Kidney (tissue), 13 donors: ENCODE measurements at regions not wholly inside any gene's neighbourhood (a gene's known extent, or its start where the extent isn't known, plus 50 kb on each side); places are given as distances from the start of the nearest gene placed in this dataset.

Experiments
- DNase-seq, 5 donors: peaks; one replicate each; pipeline ENCODE4 v3.0.0-alpha.2; 2013 to 2020
- FAIRE-seq: peaks from 2 replicates; lab custom pipeline; 2012; peaks lifted over from hg19 to GRCh38; lab: Jason Lieb, UNC
- H3K27ac ChIP-seq, 2 donors: one replicate each; pipeline ENCODE4 v1.7.0; 2013; ENCODE audit warnings: low read depth in 2 of 2, low read length in 2 of 2, inconsistent platforms in 1 of 2
- H3K27me3 ChIP-seq: one replicate; pipeline ENCODE4 v1.7.1; 2013; ENCODE audit warnings: low read length, inconsistent platforms; ENCODE audit not compliant: control insufficient read depth, insufficient read depth
- H3K36me3 ChIP-seq, 3 donors: one replicate each; pipeline versions ENCODE4 v1.7.0 to v1.7.1; 2013; ENCODE audit warnings: low read length in 3 of 3, control low read depth in 1 of 3, inconsistent platforms in 1 of 3; ENCODE audit not compliant: insufficient read depth in 3 of 3, control insufficient read depth in 2 of 3
- H3K4me1 ChIP-seq, 3 donors: one replicate each; pipeline versions ENCODE4 v1.7.0 to v1.7.1; 2013; ENCODE audit warnings: low read length in 3 of 3, inconsistent platforms in 1 of 3, low read depth in 1 of 3; ENCODE audit not compliant: control insufficient read depth in 2 of 3, insufficient read depth in 2 of 3
- H3K4me3 ChIP-seq, 3 donors: one replicate each; pipeline versions ENCODE4 v1.7.0 to v1.8.1; 2013; ENCODE audit warnings: low read length in 3 of 3, control low read depth in 1 of 3, inconsistent platforms in 1 of 3
- H3K9ac ChIP-seq, 3 donors: one replicate each; pipeline versions ENCODE4 v1.7.0 to v1.7.1; 2013; ENCODE audit warnings: low read length in 3 of 3, control low read depth in 1 of 3, inconsistent platforms in 1 of 3
- H3K9me3 ChIP-seq, 3 donors: one replicate each; pipeline versions ENCODE4 v1.7.0 to v1.7.1; 2013; ENCODE audit warnings: low read length in 3 of 3, control low read depth in 1 of 3, inconsistent platforms in 1 of 3; ENCODE audit not compliant: control insufficient read depth in 2 of 3, insufficient read depth in 1 of 3
- intact Hi-C: fragments of 100-400 bp; cut with DNase I; formaldehyde crosslinking; loops from one replicate; pipeline ENCODE4 v1.11.1; 2022
- TF ChIP-seq, protein P1 (sequence below): IDR thresholded peaks from 3 replicates; pipeline ENCODE4 v1.5.1; 2012; ENCODE audit warnings: mild to moderate bottlenecking, moderate library complexity, borderline replicate concordance; ENCODE audit not compliant: insufficient read depth; ENCODE audit errors: extremely low read depth
- donor health status: control.
- donor health status: control.
- donor health status: control.
- donor health status: control.
- donor health status: control.
- donor health status: DM: yes; HTN: yes; CAD: no.
- donor health status: Normal renal cell carcinoma (clear cell type).

DNA sequence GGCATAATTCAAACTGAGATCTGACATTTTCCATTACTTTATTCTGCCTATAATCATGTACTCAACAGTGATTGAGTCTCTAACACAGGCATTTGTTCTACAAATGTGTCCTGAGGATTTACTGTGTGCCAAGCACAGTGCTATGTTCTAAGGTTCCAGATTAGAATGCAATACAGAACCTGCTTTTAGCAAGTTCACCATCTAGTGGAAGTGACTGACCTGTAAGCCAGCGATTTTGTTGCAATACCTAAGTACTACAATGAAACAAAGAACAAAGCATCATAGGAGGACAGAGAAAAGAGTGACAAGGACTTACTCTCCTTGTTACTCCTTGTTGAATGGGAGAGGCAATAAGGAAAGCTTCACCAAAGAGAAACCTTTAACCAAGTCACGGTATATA lies 348.1 kb downstream of the ELAVL2 start:
- DNase-seq (no peak), FAIRE-seq (no peak)
- TF ChIP-seq, protein P1, sequence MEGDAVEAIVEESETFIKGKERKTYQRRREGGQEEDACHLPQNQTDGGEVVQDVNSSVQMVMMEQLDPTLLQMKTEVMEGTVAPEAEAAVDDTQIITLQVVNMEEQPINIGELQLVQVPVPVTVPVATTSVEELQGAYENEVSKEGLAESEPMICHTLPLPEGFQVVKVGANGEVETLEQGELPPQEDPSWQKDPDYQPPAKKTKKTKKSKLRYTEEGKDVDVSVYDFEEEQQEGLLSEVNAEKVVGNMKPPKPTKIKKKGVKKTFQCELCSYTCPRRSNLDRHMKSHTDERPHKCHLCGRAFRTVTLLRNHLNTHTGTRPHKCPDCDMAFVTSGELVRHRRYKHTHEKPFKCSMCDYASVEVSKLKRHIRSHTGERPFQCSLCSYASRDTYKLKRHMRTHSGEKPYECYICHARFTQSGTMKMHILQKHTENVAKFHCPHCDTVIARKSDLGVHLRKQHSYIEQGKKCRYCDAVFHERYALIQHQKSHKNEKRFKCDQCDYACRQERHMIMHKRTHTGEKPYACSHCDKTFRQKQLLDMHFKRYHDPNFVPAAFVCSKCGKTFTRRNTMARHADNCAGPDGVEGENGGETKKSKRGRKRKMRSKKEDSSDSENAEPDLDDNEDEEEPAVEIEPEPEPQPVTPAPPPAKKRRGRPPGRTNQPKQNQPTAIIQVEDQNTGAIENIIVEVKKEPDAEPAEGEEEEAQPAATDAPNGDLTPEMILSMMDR: no peak
- H3K9ac ChIP-seq: no peak overlapping the region
- H3K36me3 ChIP-seq: no peaks in the 10 kb centered on the region
- no peak overlapping the region for H3K4me3 ChIP-seq
- intact Hi-C loops: no loop called here
- no peak overlapping the region for H3K27ac ChIP-seq
- H3K27me3 ChIP-seq: no peaks in the 10 kb centered on the region
- H3K4me1 ChIP-seq: no peaks in the 10 kb centered on the region
- no peaks in the 10 kb centered on the region for H3K9me3 ChIP-seq

DNA sequence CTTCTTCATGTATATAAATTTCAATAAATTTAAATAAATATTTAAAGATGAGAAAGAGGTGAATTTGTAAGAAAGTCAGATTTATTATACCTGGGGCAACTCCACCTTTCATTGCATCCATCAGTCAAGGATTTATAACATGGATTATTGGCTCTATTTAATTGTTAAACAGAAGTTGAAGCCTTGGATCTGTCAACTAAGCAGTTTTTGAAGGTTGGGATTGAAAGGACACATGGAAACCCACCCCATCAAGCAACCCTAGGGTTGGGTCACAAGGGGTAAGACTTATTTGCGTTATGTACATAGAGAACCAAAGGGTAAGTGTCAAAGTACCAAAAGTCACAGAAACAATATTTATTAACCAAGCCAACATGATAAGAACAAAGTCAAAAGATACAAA lies 342.5 kb downstream of the ELAVL2 start:
- Histone ChIP-seq H3K4me3 (no peak overlapping the region), H3K9ac (no peak overlapping the region), H3K9me3 (no peaks in the 10 kb centered on the region), H3K27ac (no peak overlapping the region), H3K4me1 (no peaks in the 10 kb centered on the region), H3K27me3 (no peaks in the 10 kb centered on the region), H3K36me3 (no peaks in the 10 kb centered on the region)
- intact Hi-C loops: no loop called here
- FAIRE-seq: no peak
- no peak for DNase-seq
- TF ChIP-seq, protein P1: no peak

DNA sequence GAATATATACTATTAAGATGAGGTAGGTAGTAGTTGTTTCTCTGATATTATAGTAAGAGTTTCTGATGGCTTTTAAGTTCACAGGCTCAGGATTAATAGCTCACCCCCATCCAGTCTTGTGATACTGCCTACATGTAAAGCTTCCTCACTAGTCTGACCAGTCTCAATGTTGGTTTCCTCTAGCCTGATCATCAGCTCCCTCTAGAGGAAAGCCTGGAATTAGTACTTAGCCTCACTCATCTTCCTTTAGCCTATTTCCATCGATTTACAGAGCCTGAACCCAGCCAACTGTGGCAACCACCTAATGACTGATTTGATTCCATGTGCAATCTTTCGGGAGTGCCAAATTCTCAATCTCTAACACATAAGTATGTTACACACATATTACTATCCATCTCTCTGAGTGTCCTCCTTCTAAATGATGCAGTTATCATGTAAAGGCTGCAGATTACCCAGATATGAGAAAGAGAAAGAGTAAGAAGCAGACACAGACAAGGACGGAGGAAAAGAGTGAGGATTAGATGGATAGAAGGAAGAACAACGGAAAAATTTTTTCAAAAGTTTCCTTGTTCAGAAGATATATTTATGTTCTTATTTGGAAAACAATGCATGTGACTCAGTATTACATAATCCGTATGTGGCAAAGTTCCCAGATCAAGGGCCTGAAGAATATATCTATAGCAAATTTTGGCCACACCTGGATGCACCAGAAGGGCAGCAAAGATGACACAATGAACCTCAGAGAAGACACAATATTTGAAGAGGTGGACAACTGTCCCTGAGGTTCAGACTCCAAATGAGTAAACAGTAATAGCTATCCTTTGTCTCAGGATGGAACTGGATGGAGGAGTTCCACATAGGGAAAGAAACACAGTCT lies 333.7 kb downstream of the ELAVL2 start:
- no peak overlapping the region for H3K27ac ChIP-seq
- H3K4me3 ChIP-seq: no peak overlapping the region
- FAIRE-seq (peak; percentile 11), DNase-seq (peak in 3 of 5 donors; percentile 9 to 72 (median 52))
- H3K27me3 ChIP-seq: no peaks in the 10 kb centered on the region
- intact Hi-C loops: loop anchor here (10.0 kb wide), 1 partner anchor 368 kb away; no protein-coding TSS in a partner anchor
- no peaks in the 10 kb centered on the region for H3K36me3 ChIP-seq
- H3K9me3 ChIP-seq: no peaks in the 10 kb centered on the region
- TF ChIP-seq, protein P1: peak; percentile 64
- H3K4me1 ChIP-seq: peaks cover 0 to 3% (median 0%) of the 10 kb centered on the region in 3 donors
- no peak overlapping the region for H3K9ac ChIP-seq
